HEK293T (cell line): ENCODE measurements at regions not wholly inside any gene's neighbourhood (a gene's known extent, or its start where the extent isn't known, plus 50 kb on each side); places are given as distances from the start of the nearest gene placed in this dataset.

ENCODE experiments used
- BHLHE40 ChIP-seq: fragments of 450-650 bp; IDR thresholded peaks from 2 replicates; pipeline ENCODE4 v1.6.1; 2016; ENCODE audit warnings: mild to moderate bottlenecking, moderate library complexity, borderline replicate concordance
- ELF4 ChIP-seq: fragments of 450-650 bp; IDR thresholded peaks from 2 replicates; pipeline ENCODE4 v1.6.1; 2017; ENCODE audit warnings: antibody characterized with exemption
- FOXM1 ChIP-seq: fragments of 450-650 bp; IDR thresholded peaks from 2 replicates; pipeline ENCODE4 v1.6.1; 2017; ENCODE audit warnings: mild to moderate bottlenecking, borderline replicate concordance
- HDGF ChIP-seq: fragments of 450-650 bp; IDR thresholded peaks from 2 replicates; pipeline ENCODE4 v1.6.1; 2017; ENCODE audit warnings: antibody characterized with exemption, borderline replicate concordance
- PKNOX1 ChIP-seq: fragments of 450-650 bp; IDR thresholded peaks from 2 replicates; pipeline ENCODE4 v1.6.1; 2016
- SUZ12 ChIP-seq: fragments of 450-650 bp; IDR thresholded peaks from 2 replicates; pipeline ENCODE4 v1.6.1; 2016; ENCODE audit warnings: mild to moderate bottlenecking

DNA sequence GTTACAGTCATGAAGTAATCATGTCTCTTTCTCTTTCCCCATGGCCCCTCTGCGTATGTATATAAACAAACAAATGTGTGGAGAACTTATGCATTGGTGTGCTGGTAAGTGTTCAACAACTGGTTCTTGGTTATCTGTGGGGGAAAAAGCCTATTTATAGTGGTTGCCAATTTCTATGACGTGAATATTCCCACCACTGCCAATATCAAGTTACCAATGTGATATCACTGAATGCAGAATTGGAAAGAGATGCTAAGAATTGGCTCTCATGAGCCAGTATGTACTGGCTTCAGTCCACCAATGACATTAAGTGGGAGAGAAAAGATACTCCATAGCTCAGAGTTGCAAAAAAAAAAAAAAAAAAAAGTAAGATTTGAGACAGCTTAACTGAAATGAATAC, 399.7 kb downstream of the REEP3 start:
- TF ChIP-seq SUZ12 (no peak), FOXM1 (no peak), PKNOX1 (no peak), HDGF (no peak), BHLHE40 (no peak), ELF4 (no peak)
